Spleen (tissue), 11 donors: ENCODE measurements at regions not wholly inside any gene's neighbourhood (a gene's known extent, or its start where the extent isn't known, plus 50 kb on each side); places are given as distances from the start of the nearest gene placed in this dataset.

Source experiments
- DNase-seq: peaks from one replicate; pipeline ENCODE4 v3.0.0-alpha.2; 2020
- H3K27ac ChIP-seq, 8 donors: fragments of 200-600 bp; sonication (generic) in 7 of 8; 1 replicate in 4 of 8; 2 replicates in 4 of 8; pipeline versions ENCODE4 v1.5.0 to v1.8.0; 2016 to 2021; ENCODE audit warnings: inconsistent platforms in 4 of 8, mild to moderate bottlenecking in 4 of 8, moderate library complexity in 1 of 8
- H3K27me3 ChIP-seq, 7 donors: fragments of 200-600 bp; sonication (generic) in 6 of 7; replicated peaks in 1 of 7; 1 replicate in 4 of 7; 2 replicates in 3 of 7; pipeline versions ENCODE4 v1.5.0 to v1.8.0; 2016 to 2021; ENCODE audit warnings: inconsistent platforms in 3 of 7, mild to moderate bottlenecking in 1 of 7
- H3K36me3 ChIP-seq, 6 donors: fragments of 200-600 bp; sonication (generic) in 5 of 6; 1 replicate in 4 of 6; 2 replicates in 2 of 6; pipeline versions ENCODE4 v1.5.0 to v1.8.0; 2016 to 2021; ENCODE audit warnings: inconsistent platforms in 2 of 6
- H3K4me1 ChIP-seq, 6 donors: fragments of 200-600 bp; sonication (generic) in 5 of 6; 1 replicate in 3 of 6; 2 replicates in 3 of 6; pipeline versions ENCODE4 v1.5.0 to v1.8.0; 2016 to 2021; ENCODE audit warnings: inconsistent platforms in 3 of 6
- H3K4me3 ChIP-seq, 8 donors: fragments of 200-600 bp; sonication (generic) in 7 of 8; 1 replicate in 4 of 8; 2 replicates in 4 of 8; pipeline versions ENCODE4 v1.5.0 to v1.8.0; 2016 to 2021; ENCODE audit warnings: inconsistent platforms in 4 of 8, mild to moderate bottlenecking in 4 of 8, moderate library complexity in 2 of 8
- H3K9me3 ChIP-seq, 8 donors: fragments of 200-600 bp; sonication (generic) in 7 of 8; 1 replicate in 4 of 8; 2 replicates in 4 of 8; pipeline versions ENCODE4 v1.5.0 to v1.8.0; 2016 to 2021; ENCODE audit warnings: inconsistent platforms in 4 of 8
- POLR2A ChIP-seq, 3 donors: fragments of 450-650 bp; IDR thresholded peaks; one replicate each; pipeline ENCODE4 v1.5.1; 2017; ENCODE audit warnings: antibody characterized with exemption in 3 of 3, mild to moderate bottlenecking in 1 of 3
- POLR2AphosphoS5 ChIP-seq, 3 donors: sonication (generic); formaldehyde crosslinking; IDR thresholded peaks; one replicate each; pipeline ENCODE4 v1.5.1; 2017; ENCODE audit warnings: antibody characterized with exemption in 3 of 3
- WGBS, 5 donors: extraction: QIAGEN DNeasy Blood & Tissue Kit in 3 of 5; methylation state at CpG; one replicate each; pipeline versions ENCODE4 v1.1.5 to v1.1.7; 2013 to 2018; 5-methylcytosine and 5-hydroxymethylcytosine counted together
- intact Hi-C: fragments of 100-400 bp; cut with DNase I; formaldehyde crosslinking; loops from one replicate; pipeline ENCODE4 v1.15.0; 2023; ENCODE audit warnings: low total_unique reads
- TF ChIP-seq, protein P1 (sequence below), 11 experiments: fragments of 200-600 bp in 7 of 11; fragments of 450-650 bp in 4 of 11; sonication (generic) in 4 of 11; IDR thresholded peaks in 8 of 11; conservative IDR thresholded peaks in 3 of 11; 1 replicate in 7 of 11; 2 replicates in 4 of 11; pipeline versions ENCODE4 v1.4.0 to v1.8.0; 2016 to 2021; ENCODE audit warnings: antibody characterized with exemption in 11 of 11, inconsistent platforms in 4 of 11, mild to moderate bottlenecking in 1 of 11
- donor health status: healthy with polysubstance abuse.
- donor health status: DM: no; HTN: no; CAD: no; lungs with moderate emphysema.
- donor health status: DM: no; HTN: no; CAD: no.
- donor health status: Bipolar disorder and iron deficiency.
- donor health status: healthy.
- donor health status: DM: no; HTN: no; CAD: no.
- donor health status: DM: yes; HTN: yes; CAD: no.

DNA sequence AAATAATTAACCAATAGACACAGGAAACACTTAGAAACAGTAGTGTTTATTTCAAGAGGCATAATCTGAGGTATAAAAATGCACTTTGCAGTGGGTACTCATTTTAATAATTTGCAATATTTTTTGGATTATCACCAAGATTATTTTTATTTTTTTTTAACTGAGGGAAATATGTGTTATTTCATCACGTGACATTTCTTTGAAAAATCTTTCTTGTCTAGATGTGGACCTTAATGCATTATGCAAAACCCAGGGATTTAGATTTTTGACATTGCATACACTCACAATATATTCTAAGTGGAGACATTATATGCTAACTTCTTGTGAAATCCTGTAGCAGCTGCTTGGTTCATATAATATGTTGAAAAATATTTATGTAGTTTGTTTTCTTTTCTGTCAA, 260.4 kb upstream of the MEIS2 start:
- DNase-seq, result no peak
- Histone ChIP-seq H3K9me3 (peaks cover 0 to 5% (median 0%) of the 10 kb centered on the region in 8 donors), H3K4me3 (no peak overlapping the region), H3K27me3 (no peaks in the 10 kb centered on the region), H3K36me3 (no peaks in the 10 kb centered on the region), H3K4me1 (no peaks in the 10 kb centered on the region), H3K27ac (no peak overlapping the region)
- TF ChIP-seq POLR2A (IDR thresholded peaks at IDR 0.05), result no peak
- TF ChIP-seq, protein P1, sequence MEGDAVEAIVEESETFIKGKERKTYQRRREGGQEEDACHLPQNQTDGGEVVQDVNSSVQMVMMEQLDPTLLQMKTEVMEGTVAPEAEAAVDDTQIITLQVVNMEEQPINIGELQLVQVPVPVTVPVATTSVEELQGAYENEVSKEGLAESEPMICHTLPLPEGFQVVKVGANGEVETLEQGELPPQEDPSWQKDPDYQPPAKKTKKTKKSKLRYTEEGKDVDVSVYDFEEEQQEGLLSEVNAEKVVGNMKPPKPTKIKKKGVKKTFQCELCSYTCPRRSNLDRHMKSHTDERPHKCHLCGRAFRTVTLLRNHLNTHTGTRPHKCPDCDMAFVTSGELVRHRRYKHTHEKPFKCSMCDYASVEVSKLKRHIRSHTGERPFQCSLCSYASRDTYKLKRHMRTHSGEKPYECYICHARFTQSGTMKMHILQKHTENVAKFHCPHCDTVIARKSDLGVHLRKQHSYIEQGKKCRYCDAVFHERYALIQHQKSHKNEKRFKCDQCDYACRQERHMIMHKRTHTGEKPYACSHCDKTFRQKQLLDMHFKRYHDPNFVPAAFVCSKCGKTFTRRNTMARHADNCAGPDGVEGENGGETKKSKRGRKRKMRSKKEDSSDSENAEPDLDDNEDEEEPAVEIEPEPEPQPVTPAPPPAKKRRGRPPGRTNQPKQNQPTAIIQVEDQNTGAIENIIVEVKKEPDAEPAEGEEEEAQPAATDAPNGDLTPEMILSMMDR (IDR thresholded peaks at IDR 0.05 in 8 of 11, conservative IDR thresholded peaks at IDR 0.05 in 3 of 11), result no peak
- TF ChIP-seq POLR2AphosphoS5 (IDR thresholded peaks at IDR 0.05), result no peak
- intact Hi-C loops, result no loop called here
- 69 to 80% (median 74%) methylated on average over 1 of the region's 1 CpG for WGBS, 5 donors

DNA sequence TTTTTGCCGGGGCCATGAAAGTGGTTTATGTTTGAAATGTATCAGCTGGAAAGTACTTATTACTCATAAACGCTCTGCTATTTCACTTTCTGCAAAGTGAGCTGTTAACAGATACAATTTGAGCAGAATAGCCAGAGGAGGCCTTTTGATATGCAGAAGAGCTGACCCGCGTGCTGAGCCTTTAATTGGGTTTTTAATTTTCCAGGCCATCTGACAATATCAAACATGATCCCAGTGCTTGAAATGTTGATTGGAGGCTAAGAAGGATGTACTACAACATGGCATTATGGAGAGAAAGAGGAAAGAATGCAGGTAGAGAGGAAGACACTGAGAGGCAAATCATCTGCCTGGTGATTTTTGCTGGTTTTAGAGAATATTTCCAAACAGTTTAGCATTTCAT, 261.3 kb upstream of the MEIS2 start:
- no peak overlapping the region for H3K4me3 ChIP-seq
- no peaks in the 10 kb centered on the region for H3K36me3 ChIP-seq
- no peaks in the 10 kb centered on the region for H3K4me1 ChIP-seq
- intact Hi-C loops, result no loop called here
- H3K27ac ChIP-seq, result no peak overlapping the region
- peaks cover 0 to 5% (median 0%) of the 10 kb centered on the region in 8 donors for H3K9me3 ChIP-seq
- TF ChIP-seq POLR2A (IDR thresholded peaks at IDR 0.05) (no peak), POLR2AphosphoS5 (IDR thresholded peaks at IDR 0.05) (no peak)
- TF ChIP-seq, protein P1 (IDR thresholded peaks at IDR 0.05 in 8 of 11, conservative IDR thresholded peaks at IDR 0.05 in 3 of 11), result no peak
- WGBS, 5 donors, result 69 to 82% (median 74%) methylated on average over 4 of the region's 4 CpGs
- no peak for DNase-seq
- no peaks in the 10 kb centered on the region for H3K27me3 ChIP-seq

DNA sequence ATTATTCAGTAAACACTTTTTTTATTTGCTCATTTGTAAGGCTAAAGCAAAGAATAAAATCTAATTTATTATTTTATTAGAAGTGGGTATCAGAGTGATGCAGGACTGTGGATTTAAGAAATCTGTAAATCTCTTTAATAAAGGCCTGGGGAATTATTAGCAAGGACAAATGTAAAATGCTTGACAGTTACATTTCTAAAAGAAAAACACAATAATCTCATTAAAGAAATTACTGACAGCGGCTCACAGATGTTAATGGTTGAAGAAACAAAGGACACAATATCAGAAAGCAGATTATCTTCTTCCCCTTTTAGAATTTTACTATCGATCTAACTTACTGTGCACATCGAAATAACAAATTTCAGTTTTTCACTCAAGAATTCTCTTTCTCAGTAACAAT, 262.1 kb upstream of the MEIS2 start:
- Histone ChIP-seq H3K27ac (no peak overlapping the region), H3K4me3 (no peak overlapping the region), H3K36me3 (no peaks in the 10 kb centered on the region), H3K27me3 (no peaks in the 10 kb centered on the region), H3K4me1 (no peaks in the 10 kb centered on the region), H3K9me3 (peaks cover 0 to 11% (median 0%) of the 10 kb centered on the region in 8 donors)
- intact Hi-C loops, result no loop called here
- no peak for DNase-seq
- TF ChIP-seq POLR2AphosphoS5 (IDR thresholded peaks at IDR 0.05) (no peak), POLR2A (IDR thresholded peaks at IDR 0.05) (no peak)
- TF ChIP-seq, protein P1 (IDR thresholded peaks at IDR 0.05 in 8 of 11, conservative IDR thresholded peaks at IDR 0.05 in 3 of 11), result no peak
- WGBS, 5 donors, result 87 to 94% (median 92%) methylated on average over 3 of the region's 3 CpGs

DNA sequence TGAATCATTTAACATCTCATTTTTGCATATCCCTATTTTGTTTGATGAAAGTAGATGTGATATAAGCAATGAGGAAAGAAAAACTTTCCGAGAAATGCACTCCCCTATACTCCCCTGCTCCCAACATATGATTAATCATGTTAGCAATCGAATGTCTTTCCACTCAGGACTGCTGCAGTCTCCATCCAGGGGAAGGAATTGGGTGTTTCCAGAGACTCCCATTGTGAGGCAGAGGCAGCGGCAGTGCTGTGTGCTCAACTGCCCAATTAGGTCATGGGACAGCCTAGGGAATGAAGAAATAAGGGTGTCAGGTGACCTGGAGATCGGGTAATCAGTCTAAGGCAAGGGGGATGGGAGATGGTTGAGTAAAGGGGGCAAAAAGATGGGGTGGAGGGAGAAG, 268.6 kb upstream of the MEIS2 start:
- H3K4me3 ChIP-seq, result no peak overlapping the region
- no peak for DNase-seq
- H3K27me3 ChIP-seq, result no peaks in the 10 kb centered on the region
- no peak overlapping the region for H3K27ac ChIP-seq
- H3K9me3 ChIP-seq, result peaks cover 0 to 25% (median 1%) of the 10 kb centered on the region in 8 donors
- intact Hi-C loops, result no loop called here
- H3K36me3 ChIP-seq, result no peaks in the 10 kb centered on the region
- no peaks in the 10 kb centered on the region for H3K4me1 ChIP-seq
- WGBS, 5 donors, result 68 to 85% (median 71%) methylated on average over 4 of the region's 4 CpGs
- no peak for TF ChIP-seq POLR2AphosphoS5 (IDR thresholded peaks at IDR 0.05)
- TF ChIP-seq POLR2A (IDR thresholded peaks at IDR 0.05), result no peak
- TF ChIP-seq, protein P1 (IDR thresholded peaks at IDR 0.05 in 8 of 11, conservative IDR thresholded peaks at IDR 0.05 in 3 of 11), result no peak
